NCI-H1417 treated with DMSO at 0.1 percent for 48 hours (cell line): ENCODE measurements at regions not wholly inside any gene's neighbourhood (a gene's known extent, or its start where the extent isn't known, plus 50 kb on each side); places are given as distances from the start of the nearest gene placed in this dataset.

Experiments used
- DNase-seq: peaks from one replicate; lab custom pipeline; 2025; lab: John Stamatoyannopoulos, UW

- no peak for DNase-seq
Measured at GRCh38 chr4:19888587-19888986, 363.1 kb upstream of the SLIT2 start.

GRCh38 chr4:19883841-19884240, 367.9 kb upstream of the SLIT2 start:
- no peak for DNase-seq

DNA sequence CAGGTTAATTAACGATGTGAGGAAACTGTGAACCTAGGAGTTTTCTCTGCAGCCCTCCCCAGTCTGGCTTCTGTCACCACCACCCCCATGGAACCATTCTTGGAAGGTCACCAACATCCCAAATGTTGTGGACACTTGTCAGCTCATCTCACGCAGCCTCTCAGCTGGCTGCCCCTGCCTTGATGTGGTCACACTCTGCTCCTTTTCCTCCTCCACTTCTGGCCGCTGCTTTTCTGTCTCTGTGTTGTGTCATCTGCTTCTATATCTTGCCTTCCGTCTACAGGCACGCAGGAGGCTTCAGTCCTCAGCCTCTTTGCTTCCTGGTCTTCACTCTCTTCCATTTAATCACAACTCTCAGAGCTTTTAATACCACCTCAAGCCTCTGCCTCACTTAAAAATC, 371.5 kb upstream of the SLIT2 start:
- DNase-seq = no peak

GRCh38 chr4:19879330-19879729, 372.4 kb upstream of the SLIT2 start:
- no peak for DNase-seq

GRCh38 chr4:19857991-19858390, 393.7 kb upstream of the SLIT2 start:
- DNase-seq = no peak

- no peak for DNase-seq
Measured at GRCh38 chr4:19857380-19857779, 394.3 kb upstream of the SLIT2 start.

- DNase-seq = no peak
Measured at GRCh38 chr4:19850909-19851308, 400.8 kb upstream of the SLIT2 start.

GRCh38 chr4:19844446-19844845, 407.3 kb upstream of the SLIT2 start:
- no peak for DNase-seq

DNA sequence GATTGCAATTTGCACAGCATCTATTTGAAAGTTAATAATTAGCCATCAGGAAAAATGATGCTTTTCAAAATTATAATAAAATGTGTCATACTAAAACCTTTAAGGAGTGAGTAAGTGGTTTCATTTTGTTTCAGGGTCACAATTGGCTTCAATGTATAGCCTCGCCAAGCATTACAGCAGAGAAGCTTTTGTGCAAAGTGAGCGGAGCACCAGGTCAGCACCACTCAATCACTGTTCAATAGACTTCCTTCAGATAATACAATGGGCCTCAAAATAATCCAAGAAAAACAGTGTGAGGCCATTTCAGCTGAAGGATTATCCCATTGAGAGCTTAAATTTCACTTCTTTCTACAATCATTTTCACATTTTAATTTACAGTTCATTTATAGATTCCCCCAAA, 409.2 kb upstream of the SLIT2 start:
- DNase-seq = no peak

- DNase-seq = no peak
Measured at GRCh38 chr4:19838858-19839257, 412.8 kb upstream of the SLIT2 start.

- no peak for DNase-seq
Measured at GRCh38 chr4:19835429-19835828, 416.3 kb upstream of the SLIT2 start.

DNA sequence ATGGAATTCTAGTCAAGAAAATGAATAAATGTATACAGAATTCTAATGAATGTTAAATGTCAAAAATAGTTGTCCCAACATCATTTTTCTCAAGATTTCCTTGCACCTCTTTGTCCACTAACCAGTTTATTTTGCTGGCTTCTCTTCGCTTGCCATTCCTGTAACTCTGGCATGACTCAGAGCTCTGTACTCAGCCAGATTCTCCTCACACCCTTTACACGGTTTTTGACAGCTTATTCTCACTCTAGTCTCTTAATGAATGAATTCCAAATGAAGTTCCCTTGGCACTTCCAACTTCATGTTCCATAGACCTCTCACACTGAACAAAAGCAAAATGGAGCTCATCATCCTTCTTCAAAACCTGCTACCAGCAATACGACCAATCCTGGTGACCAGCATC, 419.3 kb upstream of the SLIT2 start:
- DNase-seq = no peak

- no peak for DNase-seq
Measured at GRCh38 chr4:19831644-19832285, 419.9 kb upstream of the SLIT2 start.

DNA sequence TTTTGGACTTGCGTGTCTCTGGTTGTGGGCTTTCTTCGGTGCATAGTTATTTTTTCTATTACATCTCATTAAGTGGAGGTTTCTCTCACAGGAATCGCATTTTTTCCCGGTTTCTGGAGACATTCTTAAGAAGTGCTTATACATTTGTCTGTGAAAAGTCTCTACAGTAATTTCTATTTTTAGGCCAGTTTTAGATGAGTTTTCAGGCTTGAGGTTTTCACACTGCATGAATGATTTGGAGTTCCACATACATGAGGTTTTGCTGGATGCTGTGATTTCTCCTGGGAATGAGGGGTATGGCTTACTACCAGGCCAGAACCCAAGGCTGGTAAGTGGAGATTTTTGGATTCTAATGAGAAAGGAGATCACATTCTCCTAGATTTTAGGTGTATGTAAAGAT, 422.6 kb upstream of the SLIT2 start:
- DNase-seq = no peak

DNA sequence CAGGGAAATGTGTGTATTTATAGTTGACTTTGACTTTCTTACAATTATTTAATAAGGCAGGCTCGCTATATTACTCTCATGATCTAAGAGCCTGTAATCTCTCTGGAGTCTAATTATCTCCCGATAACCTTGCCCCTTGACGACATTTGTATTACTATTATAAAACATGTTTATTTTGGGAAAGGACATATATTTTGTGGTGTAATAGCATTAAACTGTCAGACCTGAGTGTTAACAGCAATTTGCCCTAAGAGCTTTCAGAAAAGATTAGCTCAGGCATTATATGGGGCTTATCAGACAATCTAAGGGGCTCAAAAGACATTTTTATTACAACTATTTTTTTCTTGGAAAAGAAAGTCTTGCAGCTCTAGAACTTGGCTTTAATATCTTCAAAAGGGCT, 427.9 kb upstream of the SLIT2 start:
- no peak for DNase-seq

DNA sequence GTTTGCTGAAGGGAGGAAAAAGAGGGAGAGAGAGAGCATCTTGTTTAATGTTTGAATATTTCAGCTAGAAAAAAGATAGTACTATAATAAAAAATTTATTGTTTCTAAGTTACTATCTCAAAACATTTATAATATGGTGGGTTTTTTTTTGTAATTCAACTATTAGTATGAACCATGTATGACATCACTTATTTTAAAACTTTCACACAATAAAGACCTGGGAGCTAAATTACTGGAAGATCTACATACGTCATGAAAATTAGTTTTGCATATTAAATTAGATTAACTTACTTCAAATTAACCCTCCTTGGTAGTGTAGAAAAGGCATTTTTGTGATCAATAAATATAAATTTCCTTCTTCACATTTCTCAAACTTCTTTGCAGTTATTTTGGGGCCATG, 432.0 kb upstream of the SLIT2 start:
- DNase-seq = no peak

GRCh38 chr4:19809989-19810388, 441.7 kb upstream of the SLIT2 start:
- no peak for DNase-seq

GRCh38 chr4:19807505-19807904, 444.2 kb upstream of the SLIT2 start:
- DNase-seq = no peak

DNA sequence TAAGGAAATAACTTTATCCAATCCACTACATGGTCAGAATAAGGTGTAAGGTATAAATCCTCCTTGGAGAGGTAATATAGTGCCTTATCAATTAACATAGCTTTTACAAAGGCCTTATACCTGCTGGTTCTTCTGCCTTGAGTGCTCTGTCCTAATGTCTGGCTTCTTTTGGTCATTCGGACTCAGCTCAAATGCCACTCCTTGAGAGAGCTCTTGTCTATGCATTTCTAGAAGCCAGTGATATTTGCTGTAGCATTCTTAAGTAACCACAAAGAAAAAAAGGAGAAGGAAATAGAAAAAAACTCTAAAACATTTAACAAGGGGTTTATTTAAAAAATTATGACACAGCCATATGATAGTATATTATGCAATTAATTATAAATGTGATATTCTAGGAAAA, 444.8 kb upstream of the SLIT2 start:
- no peak for DNase-seq

GRCh38 chr4:19803406-19803805, 448.3 kb upstream of the SLIT2 start:
- DNase-seq = no peak

- DNase-seq = no peak
Measured at GRCh38 chr4:19793831-19794230, 457.9 kb upstream of the SLIT2 start.

DNA sequence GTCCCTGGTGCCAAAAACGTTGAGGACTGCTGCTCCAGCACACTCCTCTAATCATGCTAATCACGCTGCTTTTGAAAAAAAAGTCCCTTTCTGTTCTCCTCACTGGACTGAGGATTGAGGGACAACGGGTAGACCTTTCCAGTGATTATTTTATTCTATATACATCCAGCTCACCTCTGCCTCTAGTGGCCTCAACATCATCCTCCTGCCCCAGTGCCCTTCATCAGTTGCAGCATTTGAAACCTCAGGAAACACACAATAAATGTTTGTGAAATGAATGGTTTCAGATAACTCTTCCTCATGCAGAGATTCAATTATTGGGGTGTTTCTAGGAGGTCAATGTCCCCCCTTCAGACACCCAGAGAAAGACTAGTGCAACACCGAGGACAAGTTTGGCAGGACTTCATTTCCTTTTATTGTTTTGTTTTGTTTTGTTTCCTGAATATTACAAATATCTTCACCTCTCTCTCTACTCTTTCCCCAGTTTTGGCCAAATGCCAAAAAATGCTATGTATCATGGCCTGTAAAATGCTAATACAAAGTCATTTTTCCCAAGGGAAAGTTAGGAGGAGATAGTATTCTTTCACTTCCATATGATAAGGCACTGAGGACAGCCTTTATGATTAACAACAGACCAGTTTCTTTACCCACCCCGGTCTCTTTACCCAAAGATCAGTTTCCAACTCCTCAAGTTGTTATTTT, 460.1 kb upstream of the SLIT2 start:
- DNase-seq = no peak

GRCh38 chr4:19786616-19787015, 465.1 kb upstream of the SLIT2 start:
- DNase-seq = no peak

DNA sequence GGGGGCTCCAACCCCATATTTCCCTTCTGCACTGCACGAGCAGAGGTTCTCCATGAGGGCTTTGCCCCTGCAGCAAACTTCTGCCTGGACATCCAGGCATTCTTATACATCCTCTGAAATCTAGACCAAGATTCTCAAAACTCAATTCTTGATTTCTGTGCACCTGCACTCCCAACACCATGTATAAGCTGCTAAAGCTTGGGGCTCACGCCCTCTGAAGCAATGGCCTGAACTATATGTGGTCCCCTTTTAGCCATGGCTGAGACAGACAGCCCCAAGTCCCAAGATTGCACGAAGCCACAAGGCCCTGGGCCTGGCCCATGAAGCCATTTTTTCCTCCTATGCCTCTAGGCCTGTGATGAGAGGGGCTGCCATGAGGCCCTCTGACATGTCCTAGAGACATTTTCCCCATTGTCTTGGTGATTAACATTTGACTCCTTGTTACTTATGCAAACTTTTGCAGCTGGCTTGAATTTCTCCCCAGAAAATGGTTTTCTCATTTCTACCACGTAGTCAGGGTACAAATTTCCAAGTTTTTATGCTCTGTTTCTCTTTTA, 468.0 kb upstream of the SLIT2 start:
- DNase-seq = no peak
